ENCODE measurements at regions not wholly inside any gene's neighbourhood (a gene's known extent, or its start where the extent isn't known, plus 50 kb on each side); places are given as distances from the start of the nearest gene placed in this dataset.

- H3K27ac ChIP-seq: no peak overlapping the region
- H3K4me3 ChIP-seq: no peak overlapping the region
- intact Hi-C loops (cut with DNase I): no loop called here
- no peaks in the 10 kb centered on the region for H3K4me1 ChIP-seq
- ATAC-seq (no peak), DNase-seq (no peak)
- H3K9me3 ChIP-seq: peaks cover 0 to 6% (median 0%) of the 10 kb centered on the region in 12 donors
- H3K27me3 ChIP-seq: no peaks in the 10 kb centered on the region
- 78 to 88% (median 83%) methylated on average over 6 of the region's 6 CpGs for WGBS, 4 donors
- no peak for TF ChIP-seq POLR2A (IDR thresholded peaks at IDR 0.05)
- TF ChIP-seq CTCF (IDR thresholded peaks at IDR 0.05): no peak
- no peaks in the 10 kb centered on the region for H3K36me3 ChIP-seq
Measured at GRCh38 chr18:56278421-56279003, 359.9 kb downstream of the TXNL1 start.

- Histone ChIP-seq H3K9me3 (peaks cover 0 to 6% (median 0%) of the 10 kb centered on the region in 12 donors), H3K27ac (no peak overlapping the region), H3K4me1 (no peaks in the 10 kb centered on the region), H3K36me3 (no peaks in the 10 kb centered on the region), H3K27me3 (no peaks in the 10 kb centered on the region), H3K4me3 (no peak overlapping the region)
- no peak for ATAC-seq
- intact Hi-C loops (cut with DNase I): no loop called here
- 90 to 94% (median 92%) methylated on average over 3 of the region's 3 CpGs for WGBS, 4 donors
- TF ChIP-seq POLR2A (IDR thresholded peaks at IDR 0.05): no peak
- TF ChIP-seq CTCF (IDR thresholded peaks at IDR 0.05): no peak
- no peak for DNase-seq
Measured at GRCh38 chr18:56276466-56276865, 361.9 kb downstream of the TXNL1 start.

- ATAC-seq (no peak), DNase-seq (no peak)
- TF ChIP-seq CTCF (IDR thresholded peaks at IDR 0.05) (no peak), POLR2A (IDR thresholded peaks at IDR 0.05) (no peak)
- 88 to 93% (median 91%) methylated on average over 1 of the region's 1 CpG for WGBS, 4 donors
- intact Hi-C loops (cut with DNase I): no loop called here
- Histone ChIP-seq H3K4me1 (no peaks in the 10 kb centered on the region), H3K27me3 (no peaks in the 10 kb centered on the region), H3K36me3 (no peaks in the 10 kb centered on the region), H3K4me3 (no peak overlapping the region), H3K9me3 (no peaks in the 10 kb centered on the region), H3K27ac (no peak overlapping the region)
Measured at GRCh38 chr18:56273541-56274219, 364.7 kb downstream of the TXNL1 start.

GRCh38 chr18:56270671-56271250 lies 367.6 kb downstream of the TXNL1 start:
- no peaks in the 10 kb centered on the region for H3K36me3 ChIP-seq
- H3K9me3 ChIP-seq: no peaks in the 10 kb centered on the region
- H3K27me3 ChIP-seq: no peaks in the 10 kb centered on the region
- H3K4me3 ChIP-seq: no peak overlapping the region
- 97 to 100% (median 98%) methylated on average over 1 of the region's 1 CpG for WGBS, 4 donors
- H3K27ac ChIP-seq: no peak overlapping the region
- no peak for DNase-seq
- no peaks in the 10 kb centered on the region for H3K4me1 ChIP-seq
- no peak for ATAC-seq
- no peak for TF ChIP-seq POLR2A (IDR thresholded peaks at IDR 0.05)
- intact Hi-C loops (cut with DNase I): no loop called here
